SU-DHL-6 (cell line): ENCODE measurements at regions not wholly inside any gene's neighbourhood (a gene's known extent, or its start where the extent isn't known, plus 50 kb on each side); places are given as distances from the start of the nearest gene placed in this dataset.

Source experiments
- H2AFZ ChIP-seq: fragments of 200-600 bp; sonication (generic); 2 replicates; pipeline ENCODE4 v1.6.1; 2014; ENCODE audit warnings: low read depth, mild to moderate bottlenecking, moderate library complexity, mixed read lengths, antibody characterized with exemption, low read length; ENCODE audit not compliant: severe bottlenecking
- H3F3A ChIP-seq: fragments of 200-600 bp; shearing (Covaris generic); 2 replicates; pipeline ENCODE4 v1.6.0; 2016; ENCODE audit warnings: antibody characterized with exemption, mild to moderate bottlenecking; ENCODE audit not compliant: insufficient read depth
- H3K27ac ChIP-seq: fragments of 200-600 bp; sonication (generic); 2 replicates; pipeline ENCODE4 v1.5.1; 2016; ENCODE audit warnings: low read depth, mild to moderate bottlenecking, low read length, moderate library complexity, mixed read lengths
- H3K27me3 ChIP-seq: fragments of 200-600 bp; sonication (generic), shearing (Covaris generic); 2 replicates; pipeline ENCODE4 v1.6.0; 2014; ENCODE audit warnings: mild to moderate bottlenecking, low read length
- H3K36me3 ChIP-seq: fragments of 200-600 bp; sonication (generic); 2 replicates; pipeline ENCODE4 v1.6.1; 2014; ENCODE audit warnings: mild to moderate bottlenecking, low read length, mixed read lengths
- H3K4me2 ChIP-seq: fragments of 300-600, 200-600 bp; shearing (Covaris generic), sonication (generic); 2 replicates; pipeline ENCODE4 v1.6.0; 2014; ENCODE audit warnings: low read length, low read depth, mild to moderate bottlenecking; ENCODE audit not compliant: poor library complexity, severe bottlenecking
- H3K4me3 ChIP-seq: fragments of 200-600 bp; sonication (generic); 2 replicates; pipeline ENCODE4 v1.5.1; 2014; ENCODE audit warnings: antibody characterized with exemption, low read length, mild to moderate bottlenecking, mixed read lengths; ENCODE audit not compliant: insufficient read depth, poor library complexity, severe bottlenecking
- H3K79me2 ChIP-seq: fragments of 200-600 bp; sonication (generic); 2 replicates; pipeline ENCODE4 v1.6.1; 2014; ENCODE audit warnings: mild to moderate bottlenecking, low read length, moderate library complexity; ENCODE audit not compliant: insufficient read depth
- H3K9ac ChIP-seq: fragments of 200-600 bp; sonication (generic); 2 replicates; pipeline ENCODE4 v1.7.0; 2014; ENCODE audit warnings: mild to moderate bottlenecking, low read length
- H3K9me2 ChIP-seq: fragments of 200-600 bp; sonication (generic); replicated peaks from 2 replicates; pipeline ENCODE4 v1.6.1; 2014; ENCODE audit warnings: low read length; ENCODE audit not compliant: insufficient read depth
- H3K9me3 ChIP-seq: fragments of 200-600 bp; sonication (generic); 2 replicates; pipeline ENCODE4 v1.6.1; 2014; ENCODE audit warnings: low read length, mixed read lengths; ENCODE audit not compliant: insufficient read depth
- H4K20me1 ChIP-seq: fragments of 200-600 bp; sonication (generic); 2 replicates; pipeline ENCODE4 v1.6.1; 2014; ENCODE audit warnings: low read depth, mild to moderate bottlenecking, antibody characterized with exemption, low read length, moderate library complexity, mixed read lengths
- EZH2phosphoT487 ChIP-seq: fragments of 200-600 bp; sonication (generic), shearing (Covaris generic); conservative IDR thresholded peaks from 2 replicates; pipeline ENCODE4 v1.6.1; 2018; ENCODE audit warnings: mild to moderate bottlenecking, antibody characterized with exemption, low read length, moderate library complexity, mixed read lengths
- TF ChIP-seq, protein P1 (sequence below): fragments of 200-600 bp; sonication (generic); IDR thresholded peaks from one replicate; pipeline ENCODE4 v1.5.1; 2017; ENCODE audit warnings: antibody characterized with exemption, mild to moderate bottlenecking, low read length, moderate library complexity; ENCODE audit not compliant: insufficient read depth, poor library complexity, severe bottlenecking

DNA sequence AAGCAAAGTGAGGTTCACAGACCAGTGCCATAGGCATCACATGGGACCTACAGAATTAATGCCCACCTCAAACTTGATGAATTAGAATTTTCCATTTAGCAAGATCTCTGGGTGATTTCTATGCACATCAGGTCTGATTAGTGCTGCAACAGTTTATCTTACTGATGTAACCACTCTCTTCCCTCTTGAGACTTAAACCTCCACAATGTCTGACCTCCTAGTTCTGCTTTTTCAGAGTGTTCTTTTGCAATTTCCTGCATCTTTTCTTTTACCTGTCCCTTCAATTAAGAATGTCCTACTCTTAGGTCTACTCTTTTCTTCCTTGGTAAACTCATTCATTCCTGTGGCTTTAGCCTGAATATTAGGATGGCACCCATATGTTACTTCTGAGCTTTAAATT lies 615.3 kb downstream of the TFAP2A start:
- TF ChIP-seq EZH2phosphoT487: no peak
- TF ChIP-seq, protein P1, sequence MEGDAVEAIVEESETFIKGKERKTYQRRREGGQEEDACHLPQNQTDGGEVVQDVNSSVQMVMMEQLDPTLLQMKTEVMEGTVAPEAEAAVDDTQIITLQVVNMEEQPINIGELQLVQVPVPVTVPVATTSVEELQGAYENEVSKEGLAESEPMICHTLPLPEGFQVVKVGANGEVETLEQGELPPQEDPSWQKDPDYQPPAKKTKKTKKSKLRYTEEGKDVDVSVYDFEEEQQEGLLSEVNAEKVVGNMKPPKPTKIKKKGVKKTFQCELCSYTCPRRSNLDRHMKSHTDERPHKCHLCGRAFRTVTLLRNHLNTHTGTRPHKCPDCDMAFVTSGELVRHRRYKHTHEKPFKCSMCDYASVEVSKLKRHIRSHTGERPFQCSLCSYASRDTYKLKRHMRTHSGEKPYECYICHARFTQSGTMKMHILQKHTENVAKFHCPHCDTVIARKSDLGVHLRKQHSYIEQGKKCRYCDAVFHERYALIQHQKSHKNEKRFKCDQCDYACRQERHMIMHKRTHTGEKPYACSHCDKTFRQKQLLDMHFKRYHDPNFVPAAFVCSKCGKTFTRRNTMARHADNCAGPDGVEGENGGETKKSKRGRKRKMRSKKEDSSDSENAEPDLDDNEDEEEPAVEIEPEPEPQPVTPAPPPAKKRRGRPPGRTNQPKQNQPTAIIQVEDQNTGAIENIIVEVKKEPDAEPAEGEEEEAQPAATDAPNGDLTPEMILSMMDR: no peak
- Histone ChIP-seq H3K9ac (no peak overlapping the region), H3K36me3 (no peaks in the 10 kb centered on the region), H3K9me2 (no peaks in the 10 kb centered on the region), H3K9me3 (no peaks in the 10 kb centered on the region), H3F3A (no peaks in the 10 kb centered on the region), H3K4me2 (no peak overlapping the region), H4K20me1 (no peaks in the 10 kb centered on the region), H3K4me3 (no peak overlapping the region), H2AFZ (no peak overlapping the region), H3K27me3 (no peaks in the 10 kb centered on the region), H3K27ac (no peak overlapping the region), H3K79me2 (no peaks in the 10 kb centered on the region)

DNA sequence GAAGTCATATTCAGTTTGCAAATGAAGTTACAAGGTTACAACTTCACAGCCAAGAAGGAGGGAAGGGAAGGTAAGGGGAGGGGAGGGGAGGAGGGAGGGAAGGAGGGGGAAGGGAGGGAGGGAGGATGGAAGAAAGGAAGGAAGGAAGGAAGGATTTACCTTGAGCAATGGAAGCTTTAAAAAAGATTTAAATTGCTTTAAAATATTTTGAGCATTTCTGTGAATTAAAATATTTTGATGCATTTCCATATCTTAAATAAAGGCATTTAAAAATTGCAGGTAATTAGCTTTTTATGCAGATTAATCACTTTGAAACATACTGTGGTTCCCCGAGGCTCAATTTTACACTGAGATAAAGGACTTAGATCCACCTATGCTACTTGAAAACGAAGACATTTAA lies 618.0 kb downstream of the TFAP2A start:
- Histone ChIP-seq H3K4me3 (no peak overlapping the region), H3K79me2 (no peaks in the 10 kb centered on the region), H3K27ac (no peak overlapping the region), H3K4me2 (no peak overlapping the region), H3K27me3 (no peaks in the 10 kb centered on the region), H4K20me1 (no peaks in the 10 kb centered on the region), H3K9me3 (no peaks in the 10 kb centered on the region), H3K9me2 (no peaks in the 10 kb centered on the region), H3F3A (no peaks in the 10 kb centered on the region), H3K36me3 (no peaks in the 10 kb centered on the region), H2AFZ (no peak overlapping the region), H3K9ac (no peak overlapping the region)
- TF ChIP-seq, protein P1: no peak
- no peak for TF ChIP-seq EZH2phosphoT487

DNA sequence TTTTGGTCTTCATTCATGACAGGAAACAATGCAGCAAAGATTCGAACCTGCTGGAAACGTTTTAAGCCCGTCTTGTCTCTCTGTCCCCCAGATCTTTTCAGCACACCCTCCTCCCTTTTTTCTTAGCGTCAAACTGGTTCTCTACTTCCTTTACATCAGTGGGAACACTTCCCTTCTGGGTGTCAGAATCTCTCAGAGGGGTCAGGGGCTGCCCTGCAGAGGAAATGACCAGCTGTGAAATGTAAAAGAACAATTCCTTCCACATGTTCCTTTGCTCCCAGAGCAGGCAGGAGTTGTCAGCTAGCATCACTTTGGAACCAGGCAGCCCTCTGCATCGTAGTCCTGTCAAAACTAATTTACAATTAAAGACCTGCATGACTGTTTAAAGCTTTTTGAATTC lies 619.0 kb downstream of the TFAP2A start:
- no peaks in the 10 kb centered on the region for H3K79me2 ChIP-seq
- no peaks in the 10 kb centered on the region for H3K36me3 ChIP-seq
- H3K4me2 ChIP-seq: no peak overlapping the region
- no peaks in the 10 kb centered on the region for H4K20me1 ChIP-seq
- no peak overlapping the region for H3K27ac ChIP-seq
- no peaks in the 10 kb centered on the region for H3K27me3 ChIP-seq
- H3K9me3 ChIP-seq: no peaks in the 10 kb centered on the region
- TF ChIP-seq EZH2phosphoT487: no peak
- TF ChIP-seq, protein P1: no peak
- H3K4me3 ChIP-seq: no peak overlapping the region
- H2AFZ ChIP-seq: no peak overlapping the region
- no peaks in the 10 kb centered on the region for H3K9me2 ChIP-seq
- H3F3A ChIP-seq: no peaks in the 10 kb centered on the region
- H3K9ac ChIP-seq: no peak overlapping the region
